Inflammatory macrophage treated with lipopolysaccharide for 1 hour (primary cell): ENCODE measurements at regions not wholly inside any gene's neighbourhood (a gene's known extent, or its start where the extent isn't known, plus 50 kb on each side); places are given as distances from the start of the nearest gene placed in this dataset.

Experiments
- DNase-seq, 2 donors: peaks; one replicate each; pipeline ENCODE4 v3.0.0-alpha.2; 2020 to 2022

DNA sequence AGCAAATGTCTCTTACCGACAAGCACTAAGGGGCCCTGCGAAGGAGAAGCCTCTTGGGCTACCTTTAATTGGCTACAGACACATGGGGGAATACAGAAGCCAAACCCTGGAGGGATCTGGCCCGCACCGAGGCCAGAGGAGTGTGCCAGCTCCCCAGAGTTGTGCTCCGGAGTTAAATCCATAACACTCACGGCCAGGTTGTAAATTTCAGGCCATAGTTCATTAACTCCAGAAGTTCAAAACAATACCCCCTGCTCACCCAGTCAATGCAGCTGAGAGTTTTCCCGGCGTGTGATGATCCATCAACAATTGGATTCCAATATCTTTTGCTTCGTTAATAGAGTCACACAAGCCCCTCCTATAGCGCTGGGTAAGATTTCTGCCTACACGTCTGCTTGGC, 371.5 kb downstream of the NXPE2 start:
- DNase-seq: no peak

GRCh38 chr11:115050756-115051155, 372.4 kb downstream of the NXPE2 start:
- no peak for DNase-seq

GRCh38 chr11:115051938-115052590, 373.7 kb downstream of the NXPE2 start:
- no peak for DNase-seq

DNA sequence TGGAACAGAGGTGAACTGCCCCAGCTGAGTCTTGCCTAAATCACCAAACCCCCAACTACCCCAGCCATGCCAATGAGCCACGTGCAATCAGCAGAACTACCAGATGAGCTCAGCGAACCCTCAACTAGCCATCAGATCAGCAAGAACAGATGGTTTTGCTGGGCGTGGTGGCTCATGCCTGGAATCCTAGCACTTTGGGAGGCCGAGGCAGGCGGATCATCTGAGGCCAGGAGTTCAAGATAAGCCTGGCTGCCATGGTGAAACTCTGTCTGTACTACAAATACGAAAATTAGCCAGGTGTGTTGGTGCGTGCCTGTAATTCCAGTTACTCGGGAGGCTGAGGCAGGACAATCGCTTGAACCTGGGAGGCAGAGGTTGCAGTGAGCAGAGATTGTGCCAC, 374.3 kb downstream of the NXPE2 start:
- no peak for DNase-seq

DNA sequence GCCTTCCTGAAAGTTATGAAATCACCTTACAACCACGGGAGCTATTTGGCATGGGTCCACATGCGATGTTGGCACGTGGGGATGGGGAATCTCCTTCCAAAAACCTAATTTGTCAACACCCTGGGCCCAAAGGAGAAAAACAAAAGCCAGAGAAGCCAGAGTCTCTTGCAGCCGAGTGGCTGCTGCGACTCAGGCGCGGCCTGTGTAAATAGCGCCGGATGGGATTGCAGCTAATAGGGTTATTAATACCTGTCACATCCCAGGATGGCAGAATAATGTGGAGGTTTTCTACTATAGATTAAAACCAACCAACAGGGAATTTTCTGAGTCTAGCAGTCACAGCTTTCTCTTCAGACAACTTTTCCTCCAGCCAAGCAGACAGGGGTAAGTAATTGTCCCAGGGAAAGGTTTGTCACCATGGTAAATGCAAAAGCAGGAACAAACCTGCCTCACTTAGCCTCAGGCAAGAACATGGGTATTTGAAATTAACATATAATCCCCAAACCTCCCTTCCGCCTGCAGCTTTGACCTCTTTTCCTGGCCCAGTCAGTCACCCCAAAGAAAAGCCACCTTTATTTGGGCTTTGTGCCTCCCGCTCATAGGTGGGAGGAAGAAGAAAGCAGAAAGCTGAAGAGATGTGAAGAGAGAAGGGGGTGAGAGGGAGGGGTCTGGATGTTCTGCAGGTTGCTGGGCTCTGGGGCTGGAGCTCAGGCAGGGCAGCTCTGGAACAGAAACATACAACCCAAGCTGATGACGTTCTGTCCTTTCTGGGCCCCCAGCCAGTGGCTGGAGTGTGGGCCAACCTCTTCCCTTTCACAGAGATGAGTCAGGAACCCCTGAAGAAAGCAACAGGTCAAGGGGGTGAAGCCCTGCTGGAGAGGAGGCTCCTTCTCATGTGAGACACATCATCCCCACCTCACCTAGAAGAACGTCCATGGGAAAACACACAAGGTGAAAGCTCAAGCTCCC, 376.5 kb downstream of the NXPE2 start:
- DNase-seq: no peak

DNA sequence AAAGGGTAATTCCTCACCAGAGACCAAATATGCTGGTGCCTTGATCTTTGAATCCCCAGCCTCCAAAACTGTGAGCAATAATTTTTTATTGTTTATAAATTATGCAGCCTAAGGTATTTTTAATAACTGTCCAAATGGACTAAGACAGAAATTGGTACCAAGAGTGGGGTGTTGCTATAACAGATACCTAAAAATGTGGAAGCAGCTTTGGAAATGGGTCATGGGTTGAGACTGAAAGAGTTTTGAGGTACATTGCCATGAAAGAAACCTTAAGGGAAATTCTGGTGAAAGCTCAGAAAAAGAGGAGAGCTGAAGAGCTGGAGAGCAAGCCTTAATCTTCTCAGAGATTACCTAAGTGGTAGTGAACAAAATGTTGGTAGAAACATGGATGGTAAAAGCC, 378.2 kb downstream of the NXPE2 start:
- DNase-seq: no peak

- no peak for DNase-seq
These were observed 382.5 kb downstream of the NXPE2 start for GRCh38 chr11:115060840-115061239.

GRCh38 chr11:115065314-115065713, 387.0 kb downstream of the NXPE2 start:
- no peak for DNase-seq

- DNase-seq: no peak
These were observed 387.7 kb downstream of the NXPE2 start for GRCh38 chr11:115065830-115066664.

DNA sequence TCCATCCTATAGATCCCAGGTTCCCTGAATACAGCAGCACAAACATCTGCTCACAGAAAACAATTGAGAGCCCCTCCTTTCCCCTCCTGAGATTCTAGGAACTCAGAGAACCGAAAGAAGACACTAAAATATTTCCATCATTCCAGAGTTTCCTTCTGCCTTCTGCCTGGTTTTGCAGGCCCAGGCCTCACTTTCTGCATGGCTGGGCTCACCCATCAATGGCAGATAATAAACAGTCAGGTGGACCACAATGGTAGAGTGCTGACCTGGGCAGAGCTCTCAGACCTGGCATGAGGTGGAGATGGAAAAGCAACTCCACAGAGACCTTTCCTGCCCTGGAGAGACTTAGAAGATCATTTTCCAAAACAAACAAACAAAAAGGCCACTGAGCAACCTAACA, 389.1 kb downstream of the NXPE2 start:
- DNase-seq: no peak

- DNase-seq: no peak
These were observed 389.7 kb downstream of the NXPE2 start for GRCh38 chr11:115067900-115068530.

DNA sequence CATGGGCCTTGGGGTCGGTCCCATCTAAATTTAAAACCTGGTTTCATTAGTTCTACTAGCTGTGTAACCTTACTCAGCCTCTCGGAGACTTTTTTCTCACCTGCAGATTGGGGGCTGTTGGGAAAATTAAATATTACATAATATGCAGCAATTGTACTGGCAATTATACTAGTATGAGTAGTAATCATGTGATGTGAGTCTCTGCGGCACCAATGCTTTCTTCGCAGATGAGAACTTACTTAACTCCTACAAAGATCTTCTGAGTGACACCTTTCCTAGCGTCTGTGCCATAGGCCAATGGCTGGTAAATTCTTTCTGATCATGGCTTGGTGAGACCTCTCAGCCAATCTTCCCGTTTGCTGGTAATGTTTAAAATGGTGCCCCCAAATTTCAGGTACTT, 391.3 kb downstream of the NXPE2 start:
- DNase-seq: no peak

DNA sequence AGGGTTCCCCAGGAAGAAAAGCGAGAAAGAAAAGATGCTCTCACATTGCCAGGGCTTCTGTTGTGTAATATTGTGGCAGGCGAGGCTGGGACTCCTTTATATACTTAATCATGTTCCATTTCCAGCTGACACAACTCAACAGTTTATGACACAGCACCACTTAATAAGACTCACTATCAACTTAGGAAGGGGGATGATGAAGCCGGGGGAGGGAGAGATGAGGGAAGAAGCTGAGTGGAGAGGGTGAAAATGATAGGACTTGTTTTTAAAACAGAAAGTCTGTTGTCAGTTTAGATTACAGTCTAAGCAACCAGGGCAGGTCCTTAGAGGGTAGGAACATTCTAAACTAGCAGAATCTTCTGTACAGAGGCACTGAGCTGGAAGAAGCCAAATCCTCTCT, 397.0 kb downstream of the NXPE2 start:
- no peak for DNase-seq

DNA sequence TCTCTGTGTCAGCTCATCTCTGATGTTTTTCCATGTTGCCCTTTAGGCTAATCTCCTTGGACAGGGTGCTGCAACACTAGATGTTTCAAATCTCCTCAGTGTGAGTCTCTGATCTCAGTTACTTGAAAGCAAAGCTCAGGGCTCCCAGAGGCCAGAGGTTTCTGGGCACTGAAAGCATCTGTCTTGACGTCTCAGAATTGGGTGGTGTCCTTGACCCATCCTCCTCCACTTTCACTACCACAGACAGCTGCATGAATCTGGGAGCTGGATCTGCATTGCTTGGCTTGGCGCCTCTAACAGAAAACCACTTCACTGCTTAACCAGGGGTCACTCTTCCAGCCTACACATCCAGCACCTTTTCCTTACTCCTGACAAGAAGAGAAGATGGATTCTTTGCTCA, 399.4 kb downstream of the NXPE2 start:
- no peak for DNase-seq

DNA sequence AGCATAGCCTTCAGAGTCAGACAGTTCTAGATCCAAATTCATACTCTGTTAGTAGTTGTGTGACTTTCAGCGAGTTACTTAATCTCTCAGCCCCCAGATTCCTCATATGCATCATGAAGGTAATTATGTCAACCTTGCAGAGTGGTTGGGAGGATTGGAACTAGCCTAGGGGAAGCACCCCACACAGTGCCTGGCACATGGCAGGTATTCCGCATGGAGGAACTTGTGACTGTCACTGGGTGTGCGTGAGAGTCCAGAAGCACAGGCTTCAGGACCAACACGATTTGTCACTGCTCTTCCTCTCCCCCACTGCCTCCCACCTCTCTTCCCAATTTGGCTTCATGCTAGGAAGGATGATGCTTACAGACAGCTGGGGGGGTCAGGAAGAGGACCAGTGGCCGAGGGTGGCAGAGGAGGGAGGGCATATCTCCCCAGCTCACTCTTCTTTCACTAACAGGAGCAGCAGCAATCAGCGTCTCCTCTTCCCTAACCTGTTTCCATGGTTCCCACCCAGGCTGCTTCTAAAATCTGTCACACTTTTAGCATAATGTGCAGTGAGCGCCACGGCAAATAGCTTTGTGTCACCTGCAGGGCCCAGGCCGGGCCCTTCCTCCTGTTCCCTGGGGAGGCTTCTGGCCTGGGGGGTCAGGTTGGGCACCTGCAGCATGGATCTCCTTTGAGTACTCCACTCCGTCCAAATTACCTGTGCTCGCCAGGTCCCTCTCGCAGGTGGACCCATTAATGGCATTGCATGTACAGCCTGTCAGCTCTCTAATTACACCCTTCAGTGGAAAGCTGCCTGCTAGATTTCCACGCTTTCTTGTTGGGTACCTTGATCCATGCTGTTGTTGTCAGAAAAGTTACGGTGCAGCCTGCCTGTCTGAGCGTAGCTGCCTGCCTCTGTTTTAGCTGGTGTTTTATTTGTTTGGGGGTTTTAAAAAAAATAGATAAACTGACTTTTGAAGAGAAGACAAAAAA, 400.4 kb downstream of the NXPE2 start:
- DNase-seq: no peak

- no peak for DNase-seq
These were observed 402.8 kb downstream of the NXPE2 start for GRCh38 chr11:115080923-115081680.

DNA sequence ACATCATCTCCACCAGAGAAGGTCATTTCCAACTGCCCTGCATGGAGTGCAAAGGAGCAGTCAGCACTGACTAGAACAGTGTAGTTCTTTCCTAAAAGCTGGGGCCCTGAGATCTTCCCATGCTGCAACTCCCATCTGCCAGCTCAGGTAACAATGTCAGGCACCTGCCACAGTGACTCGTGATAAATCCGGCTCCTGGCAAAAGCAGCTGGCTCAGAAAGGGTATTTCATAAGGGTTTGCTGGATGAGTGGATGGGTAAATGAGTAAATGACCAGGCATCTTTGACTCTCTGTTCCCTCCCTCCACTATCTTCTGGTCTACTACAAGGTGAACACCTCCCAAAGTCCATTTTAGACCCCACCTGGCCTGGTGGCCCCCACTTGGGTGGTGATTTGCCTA, 403.6 kb downstream of the NXPE2 start:
- no peak for DNase-seq

GRCh38 chr11:115083144-115083806, 404.9 kb downstream of the NXPE2 start:
- no peak for DNase-seq

DNA sequence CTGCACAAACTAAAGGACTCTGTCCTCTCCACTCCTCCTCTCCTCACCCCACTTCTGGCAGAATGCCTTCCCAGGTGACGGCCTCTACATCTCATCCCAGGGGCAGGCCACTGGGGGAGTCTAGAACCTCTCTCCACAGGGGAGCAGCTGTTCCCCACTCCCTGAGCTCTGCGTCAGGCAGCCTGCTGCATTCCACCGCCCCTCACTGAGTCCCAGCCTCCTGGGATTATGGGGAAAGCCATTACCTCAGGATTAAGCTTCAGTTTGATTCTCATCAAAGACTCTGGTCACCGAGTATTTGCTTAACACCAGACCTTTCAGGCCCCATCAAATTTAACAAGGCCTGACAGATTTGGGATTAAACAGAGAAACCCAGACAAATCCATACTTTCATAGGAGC, 405.9 kb downstream of the NXPE2 start:
- DNase-seq: no peak
